GM18867 (cell line): ENCODE measurements at regions not wholly inside any gene's neighbourhood (a gene's known extent, or its start where the extent isn't known, plus 50 kb on each side); places are given as distances from the start of the nearest gene placed in this dataset.
"Not testable (repeated sequence)": the region's sequence is repeated elsewhere in the genome, so short reads cannot be mapped to it uniquely, and the experiment has no call there.

Experiments
- ATAC-seq: cut with Tn5 transposase; IDR thresholded peaks from one replicate; pipeline ENCODE4 v1.9.1; 2021; ENCODE audit warnings: mild to moderate bottlenecking, moderate library complexity; ENCODE audit not compliant: unreplicated experiment

- ATAC-seq, result no peak
Measured at GRCh38 chr12:85626784-85627171, 209.4 kb downstream of the RASSF9 start.

GRCh38 chr12:85627584-85627983 is 208.6 kb downstream of the RASSF9 start:
- no peak for ATAC-seq

- ATAC-seq, result not testable (repeated sequence)
Measured at GRCh38 chr12:85628562-85628961, 207.6 kb downstream of the RASSF9 start.

GRCh38 chr12:85630851-85631250 is 205.4 kb downstream of the RASSF9 start:
- ATAC-seq, result no peak

GRCh38 chr12:85632390-85632789 is 203.8 kb downstream of the RASSF9 start:
- no peak for ATAC-seq

GRCh38 chr12:85633491-85633890 is 202.7 kb downstream of the RASSF9 start:
- no peak for ATAC-seq

- ATAC-seq, result no peak
Measured at GRCh38 chr12:85639834-85640233, 196.4 kb downstream of the RASSF9 start.

GRCh38 chr12:85641796-85642195 is 194.4 kb downstream of the RASSF9 start:
- no peak for ATAC-seq

- no peak for ATAC-seq
Measured at GRCh38 chr12:85642288-85642687, 193.9 kb downstream of the RASSF9 start.

GRCh38 chr12:85642808-85643207 is 193.4 kb downstream of the RASSF9 start:
- ATAC-seq, result no peak

- ATAC-seq, result no peak
Measured at GRCh38 chr12:85644508-85644907, 191.7 kb downstream of the RASSF9 start.

- ATAC-seq, result no peak
Measured at GRCh38 chr12:85653731-85654455, 182.3 kb downstream of the RASSF9 start.

- no peak for ATAC-seq
Measured at GRCh38 chr12:85654456-85654840, 181.8 kb downstream of the RASSF9 start.

GRCh38 chr12:85656561-85656960 is 179.6 kb downstream of the RASSF9 start:
- ATAC-seq, result no peak

GRCh38 chr12:85657251-85657650 is 179.0 kb downstream of the RASSF9 start:
- no peak for ATAC-seq

- ATAC-seq, result no peak
Measured at GRCh38 chr12:85657836-85658630, 178.2 kb downstream of the RASSF9 start.

GRCh38 chr12:85659754-85660530 is 176.3 kb downstream of the RASSF9 start:
- no peak for ATAC-seq

- ATAC-seq, result no peak
Measured at GRCh38 chr12:85661461-85662206, 174.6 kb downstream of the RASSF9 start.

- ATAC-seq, result no peak
Measured at GRCh38 chr12:85662207-85662602, 174.0 kb downstream of the RASSF9 start.

- no peak for ATAC-seq
Measured at GRCh38 chr12:85663631-85664030, 172.6 kb downstream of the RASSF9 start.

- ATAC-seq, result no peak
Measured at GRCh38 chr12:85664429-85664828, 171.8 kb downstream of the RASSF9 start.
